MCF 10A (cell line): ENCODE measurements at regions not wholly inside any gene's neighbourhood (a gene's known extent, or its start where the extent isn't known, plus 50 kb on each side); places are given as distances from the start of the nearest gene placed in this dataset.

Experiments used
- BruUV-seq: library from RNA; stranded (reverse); fragments of 400-500 nt; replicated peaks from 2 replicates; lab custom pipeline; 2021; lab: Mats Ljungman, UMichigan
- CTCF ChIA-PET: fragments of 300-600 bp; sonication (Branson Sonifier 250); formaldehyde crosslinking; extraction: SDS; loops from one replicate; lab custom pipeline; 2021; ENCODE audit warnings: antibody characterized with exemption, inconsistent platforms; lab: Yijun Ruan, JAX
- POLR2A ChIA-PET: fragments of 300-600, 350-650 bp; sonication (Branson Sonifier 250); formaldehyde crosslinking; extraction: SDS; loops from one replicate; lab custom pipeline; 2020; ENCODE audit warnings: antibody characterized with exemption, inconsistent platforms; lab: Yijun Ruan, JAX
- DNase-seq: peaks from one replicate; pipeline ENCODE4 v3.0.0-alpha.2; 2018; ENCODE audit not compliant: unreplicated experiment
- H3K27ac Mint-ChIP-seq: one replicate; pipeline ENCODE4 v1.8.0; 2022; ENCODE audit warnings: mild to moderate bottlenecking, low read depth, mixed read lengths; ENCODE audit not compliant: unreplicated experiment
- H3K27me3 Mint-ChIP-seq: one replicate; pipeline ENCODE4 v1.8.0; 2022; ENCODE audit warnings: mixed read lengths; ENCODE audit not compliant: insufficient read depth, unreplicated experiment
- H3K36me3 Mint-ChIP-seq: one replicate; pipeline ENCODE4 v1.8.0; 2022; ENCODE audit warnings: mild to moderate bottlenecking, moderate library complexity, mixed read lengths; ENCODE audit not compliant: insufficient read depth, unreplicated experiment
- H3K4me1 Mint-ChIP-seq: one replicate; pipeline ENCODE4 v1.8.0; 2022; ENCODE audit warnings: mixed read lengths; ENCODE audit not compliant: insufficient read depth, unreplicated experiment
- H3K4me3 Mint-ChIP-seq: one replicate; pipeline ENCODE4 v1.8.0; 2022; ENCODE audit warnings: mild to moderate bottlenecking, moderate library complexity, mixed read lengths; ENCODE audit not compliant: unreplicated experiment
- H3K9me3 Mint-ChIP-seq: one replicate; pipeline ENCODE4 v1.8.0; 2022; ENCODE audit warnings: mixed read lengths; ENCODE audit not compliant: unreplicated experiment
- intact Hi-C: fragments of 100-400 bp; cut with micrococcal nuclease; formaldehyde crosslinking; loops from 2 replicates; pipeline ENCODE4 v1.14.1; 2022
- TF ChIP-seq, protein P1 (sequence below): fragments of 200-600 bp; IDR thresholded peaks from one replicate; pipeline ENCODE4 v1.8.0; 2022; ENCODE audit warnings: antibody characterized with exemption, mild to moderate bottlenecking; ENCODE audit not compliant: unreplicated experiment

DNA sequence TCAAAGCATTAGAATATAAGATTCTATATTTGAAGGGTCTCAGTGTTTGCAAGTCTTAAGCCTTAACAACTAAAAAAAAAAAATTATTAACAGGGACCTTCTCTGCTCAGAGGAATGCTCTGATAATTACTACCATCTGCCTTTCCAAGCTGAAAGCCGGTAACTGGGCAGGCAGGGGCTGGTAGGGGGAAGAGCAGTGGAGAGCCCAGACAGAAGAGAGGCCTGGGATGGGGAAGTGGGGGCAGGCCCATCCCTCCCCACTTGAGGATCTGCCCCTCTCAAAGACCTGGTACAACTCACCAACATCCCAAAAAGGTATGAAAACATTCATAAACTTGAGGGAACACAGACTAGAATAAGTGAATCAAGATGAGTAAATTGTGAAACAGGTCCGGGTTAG is 113.9 kb downstream of the QDPR start:
- Mint-ChIP-seq H3K36me3 (peaks cover 5% of the 10 kb centered on the region), H3K27me3 (no peaks in the 10 kb centered on the region), H3K4me3 (no peak overlapping the region), H3K27ac (no peak overlapping the region), H3K9me3 (no peaks in the 10 kb centered on the region), H3K4me1 (no peaks in the 10 kb centered on the region)
- ChIA-PET POLR2A (interaction anchor here (0.6 kb wide), 1 partner anchor 11 kb away, joined by 3 read pairs; no protein-coding TSS in a partner anchor), CTCF (no interaction called here)
- intact Hi-C loops: no loop called here
- BruUV-seq: no TSS peak
- no peak for DNase-seq
- TF ChIP-seq, protein P1, sequence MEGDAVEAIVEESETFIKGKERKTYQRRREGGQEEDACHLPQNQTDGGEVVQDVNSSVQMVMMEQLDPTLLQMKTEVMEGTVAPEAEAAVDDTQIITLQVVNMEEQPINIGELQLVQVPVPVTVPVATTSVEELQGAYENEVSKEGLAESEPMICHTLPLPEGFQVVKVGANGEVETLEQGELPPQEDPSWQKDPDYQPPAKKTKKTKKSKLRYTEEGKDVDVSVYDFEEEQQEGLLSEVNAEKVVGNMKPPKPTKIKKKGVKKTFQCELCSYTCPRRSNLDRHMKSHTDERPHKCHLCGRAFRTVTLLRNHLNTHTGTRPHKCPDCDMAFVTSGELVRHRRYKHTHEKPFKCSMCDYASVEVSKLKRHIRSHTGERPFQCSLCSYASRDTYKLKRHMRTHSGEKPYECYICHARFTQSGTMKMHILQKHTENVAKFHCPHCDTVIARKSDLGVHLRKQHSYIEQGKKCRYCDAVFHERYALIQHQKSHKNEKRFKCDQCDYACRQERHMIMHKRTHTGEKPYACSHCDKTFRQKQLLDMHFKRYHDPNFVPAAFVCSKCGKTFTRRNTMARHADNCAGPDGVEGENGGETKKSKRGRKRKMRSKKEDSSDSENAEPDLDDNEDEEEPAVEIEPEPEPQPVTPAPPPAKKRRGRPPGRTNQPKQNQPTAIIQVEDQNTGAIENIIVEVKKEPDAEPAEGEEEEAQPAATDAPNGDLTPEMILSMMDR: no peak

- Mint-ChIP-seq H3K4me3 (no peak overlapping the region), H3K27me3 (no peaks in the 10 kb centered on the region), H3K27ac (no peak overlapping the region), H3K4me1 (no peaks in the 10 kb centered on the region), H3K36me3 (peaks cover 3% of the 10 kb centered on the region), H3K9me3 (no peaks in the 10 kb centered on the region)
- no TSS peak for BruUV-seq
- DNase-seq: no peak
- POLR2A ChIA-PET: interaction anchor here (0.6 kb wide), 1 partner anchor 11 kb away, joined by 3 read pairs; no protein-coding TSS in a partner anchor
- TF ChIP-seq, protein P1: no peak
- intact Hi-C loops: no loop called here
- CTCF ChIA-PET: no interaction called here
These were observed 114.3 kb downstream of the QDPR start for GRCh38 chr4:17397611-17398010.

DNA sequence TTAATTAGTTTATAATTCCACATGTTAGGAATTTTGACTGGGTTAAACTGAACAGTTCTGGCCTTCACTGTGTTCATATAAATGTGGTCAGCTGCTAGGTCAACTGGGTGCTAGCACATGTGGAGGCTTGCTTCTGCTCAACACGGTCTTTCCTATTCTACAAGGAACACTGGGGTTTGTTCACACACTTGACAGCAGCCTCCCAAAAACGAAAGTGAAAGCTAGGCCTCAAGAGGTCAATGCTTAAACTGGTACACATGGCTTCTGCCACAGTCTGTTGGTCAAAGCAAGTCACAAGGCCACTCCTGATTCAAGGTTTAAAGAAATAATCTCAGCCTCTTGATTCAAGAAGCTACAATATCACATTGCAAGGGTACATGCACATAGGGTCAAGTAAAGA is 126.5 kb downstream of the QDPR start:
- TF ChIP-seq, protein P1: no peak
- DNase-seq: peak; percentile 55
- Mint-ChIP-seq H3K27ac (peak overlapping the region; percentile 85), H3K9me3 (peaks cover 10% of the 10 kb centered on the region), H3K4me3 (no peak overlapping the region), H3K4me1 (peaks cover 12% of the 10 kb centered on the region), H3K27me3 (no peaks in the 10 kb centered on the region), H3K36me3 (no peaks in the 10 kb centered on the region)
- ChIA-PET POLR2A (no interaction called here), CTCF (interaction anchor here (0.6 to 0.8 kb wide), 3 partner anchors 8 to 1553 kb away, joined by 3 to 4 read pairs (median 3); no protein-coding TSS in a partner anchor)
- intact Hi-C loops: no loop called here
- no TSS peak for BruUV-seq

- Mint-ChIP-seq H3K9me3 (no peaks in the 10 kb centered on the region), H3K27me3 (no peaks in the 10 kb centered on the region), H3K36me3 (no peaks in the 10 kb centered on the region), H3K4me1 (peaks cover 14% of the 10 kb centered on the region), H3K4me3 (no peak overlapping the region), H3K27ac (no peak overlapping the region)
- ChIA-PET POLR2A (no interaction called here), CTCF (interaction anchor here (0.7 kb wide), 1 partner anchor 74 kb away, joined by 3 read pairs; no protein-coding TSS in a partner anchor)
- TF ChIP-seq, protein P1: no peak
- intact Hi-C loops: no loop called here
- no peak for DNase-seq
- BruUV-seq: no TSS peak
These were observed 131.5 kb downstream of the QDPR start for GRCh38 chr4:17380347-17380746.
